Rectal smooth muscle tissue (tissue), 1 donor: ENCODE measurements at regions not wholly inside any gene's neighbourhood (a gene's known extent, or its start where the extent isn't known, plus 50 kb on each side); places are given as distances from the start of the nearest gene placed in this dataset.

ENCODE experiments used
- H3K27ac ChIP-seq: one replicate; pipeline ENCODE4 v1.7.0; 2013; ENCODE audit warnings: low read depth, low read length, inconsistent platforms
- H3K27me3 ChIP-seq: one replicate; pipeline ENCODE4 v1.7.0; 2013; ENCODE audit warnings: low read length; ENCODE audit not compliant: control insufficient read depth, insufficient read depth
- H3K36me3 ChIP-seq: one replicate; pipeline ENCODE4 v1.7.0; 2013; ENCODE audit warnings: low read length; ENCODE audit not compliant: control insufficient read depth, insufficient read depth
- H3K4me1 ChIP-seq: one replicate; pipeline ENCODE4 v1.7.0; 2013; ENCODE audit warnings: low read length; ENCODE audit not compliant: control insufficient read depth, insufficient read depth
- H3K4me3 ChIP-seq: one replicate; pipeline ENCODE4 v1.7.0; 2013; ENCODE audit warnings: low read length
- H3K9ac ChIP-seq: one replicate; pipeline ENCODE4 v1.7.0; 2013; ENCODE audit warnings: low read length

- Histone ChIP-seq H3K4me1 (no peaks in the 10 kb centered on the region), H3K27ac (no peak overlapping the region), H3K36me3 (no peaks in the 10 kb centered on the region), H3K4me3 (no peak overlapping the region), H3K27me3 (no peaks in the 10 kb centered on the region), H3K9ac (no peak overlapping the region)
Observed at GRCh38 chr1:84061336-84061735, 62.4 kb upstream of the TTLL7 start.

GRCh38 chr1:84060781-84061180 lies 61.8 kb upstream of the TTLL7 start:
- no peaks in the 10 kb centered on the region for H3K36me3 ChIP-seq
- no peak overlapping the region for H3K27ac ChIP-seq
- H3K4me1 ChIP-seq, result no peaks in the 10 kb centered on the region
- H3K27me3 ChIP-seq, result no peaks in the 10 kb centered on the region
- H3K9ac ChIP-seq, result no peak overlapping the region
- H3K4me3 ChIP-seq, result no peak overlapping the region

GRCh38 chr1:84048820-84049219 lies 49.9 kb upstream of the TTLL7 start:
- Histone ChIP-seq H3K27me3 (no peaks in the 10 kb centered on the region), H3K36me3 (no peaks in the 10 kb centered on the region), H3K9ac (no peak overlapping the region), H3K27ac (no peak overlapping the region), H3K4me1 (no peaks in the 10 kb centered on the region), H3K4me3 (no peak overlapping the region)
